ENCODE measurements at regions not wholly inside any gene's neighbourhood (a gene's known extent, or its start where the extent isn't known, plus 50 kb on each side); places are given as distances from the start of the nearest gene placed in this dataset.

GRCh38 chr1:43074244-43074643 lies 97.8 kb downstream of the EBNA1BP2 start:
- H3K27me3 ChIP-seq (ENCODE audit: insufficient read depth, low read length): no peaks in the 10 kb centered on the region
- ATAC-seq: peak; percentile 67
- RAD21 ChIA-PET (ENCODE audit: low non-redundant PET in 1 of 2, low total read pairs in 2 of 2, uncharacterized antibody in 2 of 2, unreplicated experiment in 2 of 2): interaction anchor here (0.6 to 4.0 kb wide), 37 partner anchors 10 to 496 kb away, joined by 3 to 86 read pairs (median 4); partner anchors contain the start of genes C1orf50 (in 2 of the 2), P3H1 (in 2 of the 2), ZNF691 (in 2 of the 2) and ERMAP (in 1 of the 2)
- no peak for TF ChIP-seq FOSL1 (IDR thresholded peaks at IDR 0.05; ENCODE audit: low read depth)
- TF ChIP-seq ATF3 (IDR thresholded peaks at IDR 0.05): no peak
- TF ChIP-seq ZFX (IDR thresholded peaks at IDR 0.05): no peak
- no peak for TF ChIP-seq POLR2A (IDR thresholded peaks at IDR 0.05; ENCODE audit: borderline replicate concordance, extremely low read depth, insufficient read depth, insufficient read length)
- peak; percentile 40 to 49 (median 44); a peak in 5 of 6 replicates for TF ChIP-seq CTCF (IDR thresholded peaks at IDR 0.05 in 2 of 3, conservative IDR thresholded peaks at IDR 0.05 in 1 of 3; ENCODE audit: borderline replicate concordance in 1 of 3, insufficient read depth in 1 of 3, low read depth in 2 of 3, low read length in 2 of 3)
- TF ChIP-seq EGR1 (IDR thresholded peaks at IDR 0.05; ENCODE audit: low read depth): no peak
- TF ChIP-seq ZNF274 (IDR thresholded peaks at IDR 0.05; ENCODE audit: low read depth, low read length): no peak
- TF ChIP-seq POLR2AphosphoS5 (IDR thresholded peaks at IDR 0.05; ENCODE audit: low read depth, low read length): no peak
- TF ChIP-seq RAD21 (IDR thresholded peaks at IDR 0.05; ENCODE audit: low read depth): peak; percentile 72
- TF ChIP-seq EZH2 (IDR thresholded peaks at IDR 0.05): no peak
- no peak for TF ChIP-seq ZBTB33 (IDR thresholded peaks at IDR 0.05; ENCODE audit: extremely low read depth, insufficient replicate concordance, low read length)
- no peak for TF ChIP-seq JUND (IDR thresholded peaks at IDR 0.05)
- no peak for TF ChIP-seq CBX3 (IDR thresholded peaks at IDR 0.05; ENCODE audit: low read depth)
- peak; percentile 64 for TF ChIP-seq YY1 (IDR thresholded peaks at IDR 0.05; ENCODE audit: extremely low read depth, insufficient replicate concordance, low read depth, low read length)
- TF ChIP-seq EZH2phosphoT487 (IDR thresholded peaks at IDR 0.05; ENCODE audit: borderline replicate concordance): no peak
- no peak for TF ChIP-seq SP1 (IDR thresholded peaks at IDR 0.05; ENCODE audit: low read depth)
- no peak for TF ChIP-seq SRF (IDR thresholded peaks at IDR 0.05; ENCODE audit: low read depth)
- intact Hi-C loops (cut with micrococcal nuclease): loop anchor here (10.0 kb wide), 1 partner anchor 499 kb away; no protein-coding TSS in a partner anchor
- POLR2A ChIA-PET: interaction anchor here (0.7 to 1.7 kb wide), 7 partner anchors 119 to 296 kb away, joined by 3 to 16 read pairs (median 5); no protein-coding TSS in a partner anchor
- H3K4me1 ChIP-seq (ENCODE audit: control insufficient read depth in 1 of 2, insufficient read depth in 2 of 2, low read length in 2 of 2): peaks cover 9 to 42% of the 10 kb centered on the region in 2 experiments; a peak in 3 of 4 replicates
- BruUV-seq (replicated peaks): no TSS peak
- no peaks in the 10 kb centered on the region for H3K9me3 ChIP-seq (ENCODE audit: control insufficient read depth in 1 of 2, insufficient read depth in 1 of 2, low read depth in 1 of 2, low read length in 2 of 2)
- no peak overlapping the region for H3K4me2 ChIP-seq (ENCODE audit: low read length)
- no peak overlapping the region for H3K9ac ChIP-seq (ENCODE audit: low read length)
- no peaks in the 10 kb centered on the region for H3K36me3 ChIP-seq (ENCODE audit: control insufficient read depth in 1 of 2, insufficient read depth in 2 of 2, low read length in 2 of 2)
- DNase-seq (ENCODE audit: low read depth, low spot score): peak; percentile 16
- no peaks in the 10 kb centered on the region for H3K79me2 ChIP-seq (ENCODE audit: insufficient read depth, low read length)
- CTCF ChIA-PET: interaction anchor here (0.6 to 5.8 kb wide), 46 partner anchors 10 to 496 kb away, joined by 3 to 267 read pairs (median 4); partner anchors contain the start of genes C1orf210, C1orf50, CFAP57 and EBNA1BP2
- H3K4me3 ChIP-seq (replicated peaks in 1 of 2; ENCODE audit: low read depth in 1 of 2, low read length in 2 of 2): no peak overlapping the region
- H3K9me2 ChIP-seq (ENCODE audit: insufficient read depth): no peaks in the 10 kb centered on the region
- no peaks in the 10 kb centered on the region for H4K20me1 ChIP-seq (ENCODE audit: insufficient read depth)
- H3K27ac ChIP-seq (ENCODE audit: low read depth, low read length): no peak overlapping the region
- H2AFZ ChIP-seq (ENCODE audit: low read depth, low read length, poor library complexity, severe bottlenecking): peak overlapping the region; percentile 67

Data from HCT116 (cell line).